Smooth muscle cell (in vitro differentiated cells): ENCODE measurements at regions not wholly inside any gene's neighbourhood (a gene's known extent, or its start where the extent isn't known, plus 50 kb on each side); places are given as distances from the start of the nearest gene placed in this dataset.
"Not testable (repeated sequence)": the region's sequence is repeated elsewhere in the genome, so short reads cannot be mapped to it uniquely, and the experiment has no call there.

ENCODE experiments used
- DNase-seq: peaks from one replicate; lab custom pipeline; 2025; ENCODE audit not compliant: unreplicated experiment; lab: John Stamatoyannopoulos, UW
- H2AFZ ChIP-seq: fragments of 200-600 bp; sonication (generic); 2 replicates; pipeline ENCODE4 v1.6.0; 2016; ENCODE audit warnings: antibody characterized with exemption, low read depth, mild to moderate bottlenecking
- H3F3A ChIP-seq: fragments of 200-600 bp; sonication (generic); 2 replicates; pipeline ENCODE4 v1.6.0; 2017; ENCODE audit warnings: antibody characterized with exemption, low read depth
- H3K27ac ChIP-seq: fragments of 200-600 bp; sonication (generic); 2 replicates; pipeline ENCODE4 v1.5.1; 2016; ENCODE audit warnings: low read depth, mild to moderate bottlenecking
- H3K27me3 ChIP-seq: fragments of 200-600 bp; sonication (generic); 2 replicates; pipeline ENCODE4 v1.6.1; 2016; ENCODE audit warnings: low read depth, mild to moderate bottlenecking
- H3K36me3 ChIP-seq: fragments of 200-600 bp; sonication (generic); 2 replicates; pipeline ENCODE4 v1.5.1; 2016; ENCODE audit warnings: low read depth
- H3K4me1 ChIP-seq: fragments of 200-600 bp; sonication (generic); 2 replicates; pipeline ENCODE4 v1.5.1; 2016; ENCODE audit warnings: low read depth
- H3K4me2 ChIP-seq: fragments of 200-600 bp; sonication (generic); 2 replicates; pipeline ENCODE4 v1.6.0; 2016; ENCODE audit warnings: mild to moderate bottlenecking
- H3K4me3 ChIP-seq: fragments of 200-600 bp; sonication (generic); 2 replicates; pipeline ENCODE4 v1.5.1; 2016; ENCODE audit warnings: mild to moderate bottlenecking
- H3K79me2 ChIP-seq: fragments of 200-600 bp; sonication (generic); 2 replicates; pipeline ENCODE4 v1.6.0; 2016; ENCODE audit warnings: low read depth, mild to moderate bottlenecking
- H3K9ac ChIP-seq: fragments of 200-600 bp; sonication (generic); 2 replicates; pipeline ENCODE4 v1.6.0; 2016; ENCODE audit warnings: low read depth
- H3K9me3 ChIP-seq: fragments of 200-600 bp; sonication (generic); replicated peaks from 2 replicates; pipeline ENCODE4 v1.5.1; 2016; ENCODE audit warnings: low read depth
- H4K20me1 ChIP-seq: fragments of 200-600 bp; sonication (generic); 2 replicates; pipeline ENCODE4 v1.6.0; 2016; ENCODE audit warnings: low read depth
- WGBS: methylation state at CpG from one replicate; pipeline ENCODE4 v1.1.7; 2016; ENCODE audit warnings: low lambda C conversion rate; 5-methylcytosine and 5-hydroxymethylcytosine counted together
- TF ChIP-seq, protein P1 (sequence below): fragments of 200-600 bp; sonication (generic); IDR thresholded peaks from 2 replicates; pipeline ENCODE4 v1.5.1; 2017; ENCODE audit warnings: borderline replicate concordance, mild to moderate bottlenecking, antibody characterized with exemption; ENCODE audit not compliant: insufficient read depth, poor library complexity, severe bottlenecking

DNA sequence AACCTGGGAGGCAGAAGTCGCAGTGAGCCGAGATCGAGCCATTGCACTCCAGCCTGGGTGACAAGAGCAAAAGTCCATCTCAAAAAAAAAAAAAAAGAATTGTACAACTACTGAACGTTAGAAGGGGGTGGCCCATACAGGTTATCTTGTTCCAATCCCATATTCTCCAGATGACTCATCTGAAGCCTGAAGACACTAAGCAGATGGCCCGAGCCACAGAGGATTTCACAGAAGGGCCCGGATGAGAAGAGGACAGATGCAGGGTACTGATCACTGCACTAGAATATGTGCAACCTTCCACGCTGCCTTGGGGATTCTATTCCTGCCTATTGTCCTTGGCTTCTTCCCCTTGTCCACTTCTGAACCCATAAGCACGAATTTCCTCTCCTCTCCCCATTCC, 70.9 kb upstream of the UBASH3B start:
- H3K9ac ChIP-seq = no peak overlapping the region
- H3K36me3 ChIP-seq = no peaks in the 10 kb centered on the region
- H3K4me1 ChIP-seq = no peaks in the 10 kb centered on the region
- H3K79me2 ChIP-seq = no peaks in the 10 kb centered on the region
- H2AFZ ChIP-seq = no peak overlapping the region
- no peak for DNase-seq
- H3K27me3 ChIP-seq = no peaks in the 10 kb centered on the region
- H3K4me2 ChIP-seq = no peak overlapping the region
- H3F3A ChIP-seq = no peaks in the 10 kb centered on the region
- TF ChIP-seq, protein P1, sequence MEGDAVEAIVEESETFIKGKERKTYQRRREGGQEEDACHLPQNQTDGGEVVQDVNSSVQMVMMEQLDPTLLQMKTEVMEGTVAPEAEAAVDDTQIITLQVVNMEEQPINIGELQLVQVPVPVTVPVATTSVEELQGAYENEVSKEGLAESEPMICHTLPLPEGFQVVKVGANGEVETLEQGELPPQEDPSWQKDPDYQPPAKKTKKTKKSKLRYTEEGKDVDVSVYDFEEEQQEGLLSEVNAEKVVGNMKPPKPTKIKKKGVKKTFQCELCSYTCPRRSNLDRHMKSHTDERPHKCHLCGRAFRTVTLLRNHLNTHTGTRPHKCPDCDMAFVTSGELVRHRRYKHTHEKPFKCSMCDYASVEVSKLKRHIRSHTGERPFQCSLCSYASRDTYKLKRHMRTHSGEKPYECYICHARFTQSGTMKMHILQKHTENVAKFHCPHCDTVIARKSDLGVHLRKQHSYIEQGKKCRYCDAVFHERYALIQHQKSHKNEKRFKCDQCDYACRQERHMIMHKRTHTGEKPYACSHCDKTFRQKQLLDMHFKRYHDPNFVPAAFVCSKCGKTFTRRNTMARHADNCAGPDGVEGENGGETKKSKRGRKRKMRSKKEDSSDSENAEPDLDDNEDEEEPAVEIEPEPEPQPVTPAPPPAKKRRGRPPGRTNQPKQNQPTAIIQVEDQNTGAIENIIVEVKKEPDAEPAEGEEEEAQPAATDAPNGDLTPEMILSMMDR = no peak
- H3K9me3 ChIP-seq = no peaks in the 10 kb centered on the region
- no peaks in the 10 kb centered on the region for H4K20me1 ChIP-seq
- no peak overlapping the region for H3K27ac ChIP-seq
- H3K4me3 ChIP-seq = no peak overlapping the region
- 59% methylated on average over 8 of the region's 8 CpGs for WGBS

DNA sequence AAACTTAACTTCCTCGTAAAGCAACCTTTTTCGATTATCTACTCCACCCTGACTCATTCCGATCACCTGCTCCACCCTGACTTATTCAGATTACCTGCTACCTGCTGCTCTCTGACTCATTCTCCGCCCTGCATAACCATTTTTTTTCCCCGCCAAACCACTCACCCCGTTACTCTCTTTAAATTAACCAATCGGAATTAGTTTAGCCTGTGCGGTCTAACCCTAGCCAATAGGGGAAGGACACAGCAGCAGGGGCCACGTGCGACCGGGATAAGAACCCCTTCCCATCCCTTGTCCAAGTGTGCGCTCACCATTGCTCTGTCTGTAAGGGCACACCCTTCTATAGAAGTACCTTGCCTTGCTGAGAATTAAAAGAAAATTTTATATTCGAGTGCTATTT, 75.5 kb upstream of the UBASH3B start:
- H3K4me1 ChIP-seq, H3K79me2 ChIP-seq, H3K36me3 ChIP-seq, H4K20me1 ChIP-seq, H3K9ac ChIP-seq, H3K27me3 ChIP-seq, DNase-seq, H3K9me3 ChIP-seq, H3K27ac ChIP-seq, H2AFZ ChIP-seq, H3F3A ChIP-seq: not testable (repeated sequence)
- Histone ChIP-seq H3K4me2 (peak overlapping the region; percentile 84), H3K4me3 (peak overlapping the region; percentile 55)
- 34% methylated on average over 13 of the region's 13 CpGs for WGBS

DNA sequence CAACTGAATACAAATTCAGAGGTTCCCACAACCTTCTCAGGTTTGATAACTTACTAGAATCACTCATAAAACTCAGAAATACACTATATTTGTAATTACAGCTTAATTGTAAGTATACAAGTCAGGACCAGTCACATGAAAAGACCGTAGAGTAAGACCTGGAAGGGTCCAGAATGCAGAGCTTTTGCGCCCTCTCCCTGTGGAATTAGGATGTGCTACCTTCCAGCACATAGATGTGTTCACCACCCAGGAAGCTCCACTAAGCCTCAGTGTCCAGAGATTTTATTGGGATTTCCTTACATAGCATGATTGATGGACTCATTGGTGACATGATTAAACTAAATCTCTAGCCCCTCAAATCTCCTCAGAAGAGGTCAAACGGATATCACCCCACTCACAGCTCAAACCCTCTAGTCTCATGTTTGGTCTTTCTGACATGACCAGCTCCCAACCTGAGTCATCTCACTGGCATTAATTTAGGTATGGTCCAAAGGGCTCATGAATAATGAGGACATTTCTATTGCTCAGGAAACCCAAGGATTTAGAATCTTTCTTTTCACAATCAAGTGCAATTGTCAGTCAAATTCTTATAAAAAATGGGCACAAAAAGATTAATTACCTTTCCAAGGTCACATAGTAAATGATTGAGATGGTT, 77.2 kb upstream of the UBASH3B start:
- Histone ChIP-seq H3K27ac (no peak overlapping the region), H3K4me3 (no peak overlapping the region), H3K36me3 (no peaks in the 10 kb centered on the region), H3K4me2 (no peak overlapping the region), H3K27me3 (no peaks in the 10 kb centered on the region), H2AFZ (no peak overlapping the region), H3K9ac (no peak overlapping the region), H3K9me3 (no peaks in the 10 kb centered on the region), H3F3A (no peaks in the 10 kb centered on the region), H4K20me1 (no peaks in the 10 kb centered on the region), H3K4me1 (no peaks in the 10 kb centered on the region), H3K79me2 (no peaks in the 10 kb centered on the region)
- TF ChIP-seq, protein P1 = no peak
- DNase-seq = no peak
- 94% methylated on average over 3 of the region's 3 CpGs for WGBS

GRCh38 chr11:122572592-122572991, 82.9 kb upstream of the UBASH3B start:
- WGBS = 77% methylated on average over 3 of the region's 3 CpGs
- Histone ChIP-seq H3K9ac (no peak overlapping the region), H3K4me1 (no peaks in the 10 kb centered on the region), H3K4me3 (no peak overlapping the region), H3K4me2 (no peak overlapping the region), H3K9me3 (no peaks in the 10 kb centered on the region), H3K79me2 (no peaks in the 10 kb centered on the region), H2AFZ (no peak overlapping the region), H4K20me1 (no peaks in the 10 kb centered on the region), H3K27ac (no peak overlapping the region), H3K27me3 (no peaks in the 10 kb centered on the region), H3K36me3 (no peaks in the 10 kb centered on the region), H3F3A (no peaks in the 10 kb centered on the region)
- DNase-seq = no peak
- TF ChIP-seq, protein P1 = no peak
